HS-5 (cell line): ENCODE measurements at regions not wholly inside any gene's neighbourhood (a gene's known extent, or its start where the extent isn't known, plus 50 kb on each side); places are given as distances from the start of the nearest gene placed in this dataset.

Source experiments
- DNase-seq: peaks from one replicate; pipeline ENCODE4 v3.0.0-alpha.2; 2012; ENCODE audit warnings: low read depth

GRCh38 chr12:30827101-30828066 lies 72.6 kb upstream of the CAPRIN2 start:
- DNase-seq, result no peak

- DNase-seq, result no peak
Observed at GRCh38 chr12:30826276-30826675, 71.5 kb upstream of the CAPRIN2 start.

GRCh38 chr12:30825341-30825740 lies 70.6 kb upstream of the CAPRIN2 start:
- no peak for DNase-seq

GRCh38 chr12:30824311-30824710 lies 69.6 kb upstream of the CAPRIN2 start:
- DNase-seq, result no peak

GRCh38 chr12:30823764-30824163 lies 69.0 kb upstream of the CAPRIN2 start:
- DNase-seq, result no peak

- DNase-seq, result no peak
Observed at GRCh38 chr12:30823156-30823699, 68.5 kb upstream of the CAPRIN2 start.

GRCh38 chr12:30822385-30823155 lies 67.8 kb upstream of the CAPRIN2 start:
- no peak for DNase-seq

- no peak for DNase-seq
Observed at GRCh38 chr12:30820406-30820946, 65.7 kb upstream of the CAPRIN2 start.

GRCh38 chr12:30818562-30818961 lies 63.8 kb upstream of the CAPRIN2 start:
- DNase-seq, result no peak

- DNase-seq, result no peak
Observed at GRCh38 chr12:30816742-30817465, 62.2 kb upstream of the CAPRIN2 start.

GRCh38 chr12:30814295-30814655 lies 59.5 kb upstream of the CAPRIN2 start:
- no peak for DNase-seq

- DNase-seq, result no peak
Observed at GRCh38 chr12:30813525-30814294, 59.0 kb upstream of the CAPRIN2 start.

GRCh38 chr12:30811966-30812365 lies 57.2 kb upstream of the CAPRIN2 start:
- DNase-seq, result no peak

- no peak for DNase-seq
Observed at GRCh38 chr12:30810918-30811317, 56.2 kb upstream of the CAPRIN2 start.

- no peak for DNase-seq
Observed at GRCh38 chr12:30807695-30808034, 52.9 kb upstream of the CAPRIN2 start.

- peak; percentile 55 for DNase-seq
Observed at GRCh38 chr12:30806989-30807694, 52.4 kb upstream of the CAPRIN2 start.

- DNase-seq, result no peak
Observed at GRCh38 chr12:30805959-30806358, 51.2 kb upstream of the CAPRIN2 start.
